MM.1S (cell line): ENCODE measurements at regions not wholly inside any gene's neighbourhood (a gene's known extent, or its start where the extent isn't known, plus 50 kb on each side); places are given as distances from the start of the nearest gene placed in this dataset.

Experiments used
- DNase-seq: peaks from one replicate; pipeline ENCODE4 v3.0.0-alpha.2; 2015
- H2AFZ ChIP-seq: fragments of 300-600 bp; sonication (generic); 2 replicates; pipeline ENCODE4 v1.6.0; 2016; ENCODE audit warnings: antibody characterized with exemption, low read length
- H3F3A ChIP-seq: fragments of 300-600 bp; sonication (generic); 2 replicates; pipeline ENCODE4 v1.6.1; 2016; ENCODE audit warnings: mild to moderate bottlenecking, antibody characterized with exemption, low read length, moderate library complexity, mixed read lengths; ENCODE audit not compliant: insufficient read depth
- H3K27ac ChIP-seq: fragments of 300-600 bp; sonication (generic); 2 replicates; pipeline ENCODE4 v1.5.1; 2016; ENCODE audit warnings: mild to moderate bottlenecking, low read length
- H3K27me3 ChIP-seq: fragments of 300-600 bp; sonication (generic); replicated peaks from 2 replicates; pipeline ENCODE4 v1.6.0; 2016; ENCODE audit warnings: low read length; ENCODE audit not compliant: insufficient read depth
- H3K36me3 ChIP-seq: fragments of 300-600 bp; sonication (generic); replicated peaks from 2 replicates; pipeline ENCODE4 v1.6.1; 2016; ENCODE audit warnings: mild to moderate bottlenecking, low read length, mixed read lengths; ENCODE audit not compliant: insufficient read depth
- H3K4me1 ChIP-seq: fragments of 300-600 bp; sonication (generic); 2 replicates; pipeline ENCODE4 v1.6.1; 2016; ENCODE audit warnings: low read length, mixed read lengths
- H3K4me2 ChIP-seq: fragments of 300-600 bp; sonication (generic); 2 replicates; pipeline ENCODE4 v1.6.0; 2016; ENCODE audit warnings: low read depth, low read length
- H3K4me3 ChIP-seq: fragments of 300-600 bp; sonication (generic); 2 replicates; pipeline ENCODE4 v1.5.1; 2016; ENCODE audit warnings: low read length, mixed read lengths
- H3K79me2 ChIP-seq: fragments of 300-600 bp; sonication (generic); 2 replicates; pipeline ENCODE4 v1.6.1; 2016; ENCODE audit warnings: mixed run types, low read length, mixed read lengths
- H3K9ac ChIP-seq: fragments of 300-600 bp; sonication (generic); 2 replicates; pipeline ENCODE4 v1.6.1; 2016; ENCODE audit warnings: low read length, mixed read lengths
- H3K9me2 ChIP-seq: fragments of 300-600 bp; sonication (generic); replicated peaks from 2 replicates; pipeline ENCODE4 v1.6.1; 2016; ENCODE audit warnings: mild to moderate bottlenecking, low read length, mixed read lengths; ENCODE audit not compliant: insufficient read depth
- H3K9me3 ChIP-seq: fragments of 300-600 bp; sonication (generic); replicated peaks from 2 replicates; pipeline ENCODE4 v1.6.1; 2016; ENCODE audit warnings: mild to moderate bottlenecking, low read length, mixed read lengths; ENCODE audit not compliant: insufficient read depth
- H4K20me1 ChIP-seq: fragments of 300-600 bp; sonication (generic); 2 replicates; pipeline ENCODE4 v1.6.1; 2016; ENCODE audit warnings: mild to moderate bottlenecking, low read length, moderate library complexity, mixed read lengths; ENCODE audit not compliant: insufficient read depth
- EZH2 ChIP-seq: fragments of 300-600 bp; sonication (generic); optimal IDR thresholded peaks from 2 replicates; pipeline ENCODE3; 2017; ENCODE audit warnings: low read depth, mild to moderate bottlenecking, antibody characterized with exemption, low read length, mixed read lengths
- EZH2phosphoT487 ChIP-seq: fragments of 300-600 bp; sonication (generic); IDR thresholded peaks from 2 replicates; pipeline ENCODE4 v1.6.1; 2018; ENCODE audit warnings: antibody characterized with exemption, low read length
- TF ChIP-seq, protein P1 (sequence below): fragments of 300-600 bp; sonication (generic); IDR thresholded peaks from 2 replicates; pipeline ENCODE4 v1.5.1; 2016; ENCODE audit warnings: antibody characterized with exemption, low read length, mixed read lengths

DNA sequence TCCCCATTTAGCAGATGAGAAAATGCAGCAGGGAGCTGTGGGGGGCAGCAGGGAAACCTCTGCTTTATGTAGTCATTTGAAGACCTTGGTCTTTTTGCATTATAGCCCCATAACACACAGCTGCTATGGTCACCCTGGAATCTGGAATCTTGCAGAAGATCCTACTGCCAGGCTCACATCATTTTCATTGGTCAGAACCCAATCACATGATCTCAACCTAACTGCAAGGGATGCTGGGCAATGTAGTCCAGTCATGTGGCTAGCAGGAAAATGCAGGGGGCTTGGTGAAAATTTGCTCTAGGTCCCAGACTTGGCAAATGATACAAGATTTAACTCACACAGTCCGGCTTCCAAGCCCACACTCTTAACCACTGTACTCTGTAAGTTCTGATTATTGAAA, 1028.7 kb downstream of the AACS start:
- no peak overlapping the region for H2AFZ ChIP-seq
- H3K4me1 ChIP-seq, result no peaks in the 10 kb centered on the region
- no peak for DNase-seq
- H3K4me2 ChIP-seq, result no peak overlapping the region
- no peaks in the 10 kb centered on the region for H3K9me2 ChIP-seq
- H3K9ac ChIP-seq, result no peak overlapping the region
- no peaks in the 10 kb centered on the region for H3K9me3 ChIP-seq
- H3K27me3 ChIP-seq, result no peaks in the 10 kb centered on the region
- TF ChIP-seq EZH2, result no peak
- TF ChIP-seq EZH2phosphoT487, result no peak
- TF ChIP-seq, protein P1, sequence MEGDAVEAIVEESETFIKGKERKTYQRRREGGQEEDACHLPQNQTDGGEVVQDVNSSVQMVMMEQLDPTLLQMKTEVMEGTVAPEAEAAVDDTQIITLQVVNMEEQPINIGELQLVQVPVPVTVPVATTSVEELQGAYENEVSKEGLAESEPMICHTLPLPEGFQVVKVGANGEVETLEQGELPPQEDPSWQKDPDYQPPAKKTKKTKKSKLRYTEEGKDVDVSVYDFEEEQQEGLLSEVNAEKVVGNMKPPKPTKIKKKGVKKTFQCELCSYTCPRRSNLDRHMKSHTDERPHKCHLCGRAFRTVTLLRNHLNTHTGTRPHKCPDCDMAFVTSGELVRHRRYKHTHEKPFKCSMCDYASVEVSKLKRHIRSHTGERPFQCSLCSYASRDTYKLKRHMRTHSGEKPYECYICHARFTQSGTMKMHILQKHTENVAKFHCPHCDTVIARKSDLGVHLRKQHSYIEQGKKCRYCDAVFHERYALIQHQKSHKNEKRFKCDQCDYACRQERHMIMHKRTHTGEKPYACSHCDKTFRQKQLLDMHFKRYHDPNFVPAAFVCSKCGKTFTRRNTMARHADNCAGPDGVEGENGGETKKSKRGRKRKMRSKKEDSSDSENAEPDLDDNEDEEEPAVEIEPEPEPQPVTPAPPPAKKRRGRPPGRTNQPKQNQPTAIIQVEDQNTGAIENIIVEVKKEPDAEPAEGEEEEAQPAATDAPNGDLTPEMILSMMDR, result no peak
- no peaks in the 10 kb centered on the region for H3K79me2 ChIP-seq
- H3K4me3 ChIP-seq, result no peak overlapping the region
- H3K27ac ChIP-seq, result no peak overlapping the region
- H4K20me1 ChIP-seq, result no peaks in the 10 kb centered on the region
- no peaks in the 10 kb centered on the region for H3K36me3 ChIP-seq
- no peaks in the 10 kb centered on the region for H3F3A ChIP-seq

DNA sequence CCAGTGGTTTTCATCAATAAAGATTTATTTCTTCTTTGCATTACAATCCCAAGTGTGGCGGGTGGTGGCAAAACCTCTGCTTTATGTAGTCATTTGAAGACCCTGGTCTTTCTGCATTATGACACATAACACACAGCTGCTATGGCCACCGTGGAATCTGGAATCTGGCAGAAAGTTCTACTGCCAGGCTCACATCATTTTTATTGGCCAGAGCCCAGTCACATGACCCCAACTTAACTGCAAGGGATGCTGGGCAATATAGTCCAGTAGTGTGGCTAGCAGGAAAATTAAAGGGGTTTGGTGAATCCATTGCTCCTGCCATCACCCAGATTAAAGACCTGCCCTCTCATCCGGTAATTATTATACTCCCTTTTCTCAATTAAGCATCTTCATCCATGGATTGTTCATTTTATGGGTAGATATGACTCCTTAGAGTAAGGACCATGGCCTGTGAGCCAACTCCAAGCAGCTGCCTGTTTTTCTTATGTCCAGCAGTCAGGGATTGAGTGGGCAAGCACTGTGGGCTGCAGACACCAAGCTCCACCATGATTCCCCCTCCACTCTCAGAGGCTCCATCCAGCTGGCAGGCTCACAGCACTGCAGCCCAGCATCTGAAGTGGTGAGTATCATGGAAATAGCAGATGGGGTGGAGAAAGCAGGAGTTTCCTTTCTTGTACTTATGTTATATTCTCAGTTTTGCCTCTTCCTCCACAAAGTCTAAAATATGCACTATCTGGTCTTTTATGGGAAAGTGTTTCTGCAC, 1030.7 kb downstream of the AACS start:
- Histone ChIP-seq H3K9me3 (no peaks in the 10 kb centered on the region), H3K4me3 (no peak overlapping the region), H3K36me3 (no peaks in the 10 kb centered on the region), H3K4me2 (no peak overlapping the region), H3F3A (no peaks in the 10 kb centered on the region), H3K9me2 (no peaks in the 10 kb centered on the region), H3K27ac (no peak overlapping the region), H4K20me1 (no peaks in the 10 kb centered on the region), H3K27me3 (no peaks in the 10 kb centered on the region), H3K4me1 (no peaks in the 10 kb centered on the region), H3K79me2 (no peaks in the 10 kb centered on the region), H3K9ac (no peak overlapping the region), H2AFZ (no peak overlapping the region)
- DNase-seq, result no peak
- TF ChIP-seq, protein P1, result no peak
- no peak for TF ChIP-seq EZH2phosphoT487
- TF ChIP-seq EZH2, result no peak

DNA sequence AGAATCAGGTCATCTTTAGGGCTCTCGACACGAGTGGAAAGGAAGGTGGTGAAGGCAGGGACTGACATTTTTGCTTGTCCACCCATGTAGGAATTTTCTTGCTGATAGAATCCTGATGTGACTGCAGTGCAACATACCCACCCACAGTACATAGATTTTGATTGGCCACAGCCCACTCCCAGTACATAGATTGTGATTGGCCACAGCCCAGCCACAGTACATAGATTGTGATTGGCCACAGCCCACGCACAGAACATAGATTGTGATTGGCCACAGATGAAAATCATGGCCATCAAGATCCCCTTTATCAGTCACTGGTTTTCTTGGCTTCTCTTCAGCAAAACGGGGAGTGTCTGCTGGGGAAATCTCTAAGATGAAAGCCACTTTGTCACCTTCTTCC, 1041.5 kb downstream of the AACS start:
- Histone ChIP-seq H3K9me3 (no peaks in the 10 kb centered on the region), H3K36me3 (no peaks in the 10 kb centered on the region), H3F3A (no peaks in the 10 kb centered on the region), H3K9me2 (no peaks in the 10 kb centered on the region), H3K27me3 (no peaks in the 10 kb centered on the region), H2AFZ (no peak overlapping the region), H3K4me2 (no peak overlapping the region), H4K20me1 (no peaks in the 10 kb centered on the region), H3K9ac (no peak overlapping the region), H3K4me3 (no peak overlapping the region), H3K79me2 (no peaks in the 10 kb centered on the region), H3K4me1 (no peaks in the 10 kb centered on the region), H3K27ac (no peak overlapping the region)
- TF ChIP-seq, protein P1, result no peak
- no peak for TF ChIP-seq EZH2phosphoT487
- TF ChIP-seq EZH2, result no peak
- no peak for DNase-seq
